HEK293T (cell line): ENCODE measurements at regions not wholly inside any gene's neighbourhood (a gene's known extent, or its start where the extent isn't known, plus 50 kb on each side); places are given as distances from the start of the nearest gene placed in this dataset.

Source experiments
- CTCF ChIA-PET: fragments of 350-600 bp; formaldehyde crosslinking; extraction: SDS; loops from one replicate; lab custom pipeline; 2021; ENCODE audit warnings: antibody characterized with exemption, inconsistent platforms; lab: Yijun Ruan, JAX
- POLR2A ChIA-PET: fragments of 350-600 bp; formaldehyde crosslinking; extraction: SDS; loops from one replicate; lab custom pipeline; 2020; ENCODE audit warnings: antibody characterized with exemption, inconsistent platforms; lab: Yijun Ruan, JAX
- DNase-seq: peaks from one replicate; pipeline ENCODE4 v3.0.0; 2012; ENCODE audit warnings: mixed read lengths; ENCODE audit errors: extremely low spot score
- ARNT ChIP-seq: fragments of 450-650 bp; IDR thresholded peaks from 2 replicates; pipeline ENCODE4 v1.6.1; 2017; ENCODE audit warnings: mild to moderate bottlenecking
- BHLHE40 ChIP-seq: fragments of 450-650 bp; IDR thresholded peaks from 2 replicates; pipeline ENCODE4 v1.6.1; 2016; ENCODE audit warnings: mild to moderate bottlenecking, moderate library complexity, borderline replicate concordance
- CTBP1 ChIP-seq: fragments of 450-650 bp; IDR thresholded peaks from 2 replicates; pipeline ENCODE4 v1.6.1; 2016; ENCODE audit warnings: borderline replicate concordance
- ELF4 ChIP-seq: fragments of 450-650 bp; IDR thresholded peaks from 2 replicates; pipeline ENCODE4 v1.6.1; 2017; ENCODE audit warnings: antibody characterized with exemption
- FOXA1 ChIP-seq: fragments of 450-650 bp; IDR thresholded peaks from 2 replicates; pipeline ENCODE4 v1.6.1; 2016; ENCODE audit warnings: mild to moderate bottlenecking
- FOXK2 ChIP-seq: fragments of 450-650 bp; IDR thresholded peaks from 2 replicates; pipeline ENCODE4 v1.6.1; 2016; ENCODE audit warnings: mild to moderate bottlenecking
- FOXM1 ChIP-seq: fragments of 450-650 bp; IDR thresholded peaks from 2 replicates; pipeline ENCODE4 v1.6.1; 2017; ENCODE audit warnings: mild to moderate bottlenecking, borderline replicate concordance
- HDGF ChIP-seq: fragments of 450-650 bp; IDR thresholded peaks from 2 replicates; pipeline ENCODE4 v1.6.1; 2017; ENCODE audit warnings: antibody characterized with exemption, borderline replicate concordance
- L3MBTL2 ChIP-seq: fragments of 450-650 bp; conservative IDR thresholded peaks from 2 replicates; pipeline ENCODE4 v1.6.1; 2016; ENCODE audit warnings: mild to moderate bottlenecking
- LEF1 ChIP-seq: fragments of 450-650 bp; IDR thresholded peaks from 2 replicates; pipeline ENCODE4 v1.6.1; 2017; ENCODE audit warnings: mild to moderate bottlenecking, borderline replicate concordance
- NFRKB ChIP-seq: fragments of 450-650 bp; IDR thresholded peaks from 2 replicates; pipeline ENCODE4 v1.6.1; 2016; ENCODE audit warnings: mild to moderate bottlenecking, moderate library complexity
- PKNOX1 ChIP-seq: fragments of 450-650 bp; IDR thresholded peaks from 2 replicates; pipeline ENCODE4 v1.6.1; 2016
- SP1 ChIP-seq: fragments of 450-650 bp; IDR thresholded peaks from 2 replicates; pipeline ENCODE4 v1.6.1; 2017
- SUZ12 ChIP-seq: fragments of 450-650 bp; IDR thresholded peaks from 2 replicates; pipeline ENCODE4 v1.6.1; 2016; ENCODE audit warnings: mild to moderate bottlenecking
- TARDBP ChIP-seq: fragments of 450-650 bp; IDR thresholded peaks from 2 replicates; pipeline ENCODE4 v1.6.1; 2016
- ZNF384 ChIP-seq: fragments of 450-650 bp; IDR thresholded peaks from 2 replicates; pipeline ENCODE4 v1.6.1; 2016

GRCh38 chr3:162034368-162034767, 537.8 kb downstream of the OTOL1 start:
- POLR2A ChIA-PET = no interaction called here
- no peak for DNase-seq
- CTCF ChIA-PET = no interaction called here
- TF ChIP-seq FOXA1 = no peak
- no peak for TF ChIP-seq ARNT
- TF ChIP-seq FOXM1 = no peak
- no peak for TF ChIP-seq BHLHE40
- TF ChIP-seq NFRKB = no peak
- no peak for TF ChIP-seq CTBP1
- no peak for TF ChIP-seq ZNF384
- TF ChIP-seq PKNOX1 = no peak
- TF ChIP-seq ELF4 = no peak
- no peak for TF ChIP-seq FOXK2
- no peak for TF ChIP-seq SP1
- TF ChIP-seq TARDBP = no peak
- no peak for TF ChIP-seq HDGF
- no peak for TF ChIP-seq L3MBTL2
- TF ChIP-seq LEF1 = no peak
- TF ChIP-seq SUZ12 = no peak

- TF ChIP-seq LEF1 (no peak), NFRKB (no peak), FOXA1 (no peak), TARDBP (no peak), L3MBTL2 (no peak), ARNT (no peak), BHLHE40 (no peak), SUZ12 (no peak), SP1 (no peak), FOXK2 (no peak), FOXM1 (no peak), ZNF384 (no peak), PKNOX1 (no peak), HDGF (no peak), CTBP1 (no peak), ELF4 (no peak)
- ChIA-PET POLR2A (no interaction called here), CTCF (interaction anchor here (0.7 kb wide), 1 partner anchor 307 kb away, joined by 3 read pairs; no protein-coding TSS in a partner anchor)
- no peak for DNase-seq
Observed at GRCh38 chr3:162041622-162042021, 545.0 kb downstream of the OTOL1 start.

GRCh38 chr3:162052636-162053035, 556.0 kb downstream of the OTOL1 start:
- POLR2A ChIA-PET = no interaction called here
- DNase-seq = no peak
- CTCF ChIA-PET = no interaction called here
- TF ChIP-seq SP1 (no peak), FOXM1 (no peak), LEF1 (no peak)

GRCh38 chr3:162072656-162073164, 576.1 kb downstream of the OTOL1 start:
- POLR2A ChIA-PET = no interaction called here
- no peak for DNase-seq
- TF ChIP-seq ELF4 (no peak), SP1 (no peak), BHLHE40 (no peak), PKNOX1 (no peak), FOXM1 (no peak), TARDBP (no peak), FOXK2 (no peak), SUZ12 (no peak), ARNT (no peak), HDGF (no peak), FOXA1 (no peak), LEF1 (no peak)
- CTCF ChIA-PET = no interaction called here

- POLR2A ChIA-PET = no interaction called here
- CTCF ChIA-PET = interaction anchor here (0.8 kb wide), 1 partner anchor 9 kb away, joined by 4 read pairs; no protein-coding TSS in a partner anchor
- no peak for TF ChIP-seq SUZ12
- no peak for TF ChIP-seq CTBP1
- TF ChIP-seq ZNF384 = no peak
- no peak for TF ChIP-seq FOXK2
- no peak for TF ChIP-seq SP1
- TF ChIP-seq HDGF = no peak
- TF ChIP-seq BHLHE40 = no peak
- no peak for TF ChIP-seq TARDBP
- no peak for TF ChIP-seq ARNT
- no peak for TF ChIP-seq ELF4
- TF ChIP-seq LEF1 = no peak
- TF ChIP-seq FOXA1 = no peak
- TF ChIP-seq NFRKB = no peak
- TF ChIP-seq PKNOX1 = no peak
- TF ChIP-seq FOXM1 = no peak
- no peak for TF ChIP-seq L3MBTL2
- no peak for DNase-seq
Observed at GRCh38 chr3:162073422-162073975, 576.9 kb downstream of the OTOL1 start.

GRCh38 chr3:162077108-162077507, 580.5 kb downstream of the OTOL1 start:
- ChIA-PET POLR2A (no interaction called here), CTCF (no interaction called here)
- no peak for DNase-seq
- no peak for TF ChIP-seq HDGF
- no peak for TF ChIP-seq ARNT
- TF ChIP-seq ELF4 = no peak
- no peak for TF ChIP-seq FOXK2
- TF ChIP-seq FOXM1 = no peak
- no peak for TF ChIP-seq PKNOX1
- no peak for TF ChIP-seq L3MBTL2
- no peak for TF ChIP-seq BHLHE40
- no peak for TF ChIP-seq ZNF384
- no peak for TF ChIP-seq LEF1
- TF ChIP-seq SUZ12 = no peak
- no peak for TF ChIP-seq TARDBP
- TF ChIP-seq SP1 = no peak
- TF ChIP-seq FOXA1 = no peak
- no peak for TF ChIP-seq CTBP1
- no peak for TF ChIP-seq NFRKB
